Adrenal gland (tissue), 5 donors: ENCODE measurements at regions not wholly inside any gene's neighbourhood (a gene's known extent, or its start where the extent isn't known, plus 50 kb on each side); places are given as distances from the start of the nearest gene placed in this dataset.

Experiments used
- POLR2A ChIP-seq, 2 donors: fragments of 450-650 bp; IDR thresholded peaks; one replicate each; pipeline ENCODE4 v1.6.1; 2017; ENCODE audit warnings: antibody characterized with exemption in 2 of 2, mild to moderate bottlenecking in 2 of 2, moderate library complexity in 1 of 2
- TF ChIP-seq, protein P1 (sequence below), 6 experiments: fragments of 450-650 bp in 4 of 6; fragments of 200-600 bp in 2 of 6; sonication (generic) in 1 of 6; IDR thresholded peaks; 1 replicate in 5 of 6; 2 replicates in 1 of 6; pipeline versions ENCODE4 v1.5.1 to v1.8.0; 2016 to 2021; ENCODE audit warnings: antibody characterized with exemption in 6 of 6, mild to moderate bottlenecking in 2 of 6, moderate library complexity in 1 of 6
- donor health status: DM: no; HTN: no; CAD: no.

DNA sequence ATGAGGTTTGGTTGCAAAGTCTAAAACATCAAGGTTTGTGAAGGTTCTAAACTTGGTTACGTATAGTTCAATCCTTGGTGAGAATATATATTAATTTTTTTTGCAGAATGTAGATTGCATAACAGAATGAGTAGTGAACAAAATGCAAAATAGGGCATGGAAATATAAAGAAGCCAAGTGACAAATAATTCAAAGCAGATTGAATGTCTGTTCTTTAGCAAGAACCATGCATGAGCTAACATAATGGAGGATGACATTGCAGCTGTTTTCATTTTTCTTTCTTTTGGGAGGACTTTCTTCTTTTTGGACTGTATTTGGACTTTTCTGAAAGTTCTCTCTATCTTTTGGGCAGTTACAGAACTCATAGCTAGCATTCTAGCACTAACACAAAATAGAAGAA, 194.8 kb upstream of the MRPS30 start:
- TF ChIP-seq, protein P1, sequence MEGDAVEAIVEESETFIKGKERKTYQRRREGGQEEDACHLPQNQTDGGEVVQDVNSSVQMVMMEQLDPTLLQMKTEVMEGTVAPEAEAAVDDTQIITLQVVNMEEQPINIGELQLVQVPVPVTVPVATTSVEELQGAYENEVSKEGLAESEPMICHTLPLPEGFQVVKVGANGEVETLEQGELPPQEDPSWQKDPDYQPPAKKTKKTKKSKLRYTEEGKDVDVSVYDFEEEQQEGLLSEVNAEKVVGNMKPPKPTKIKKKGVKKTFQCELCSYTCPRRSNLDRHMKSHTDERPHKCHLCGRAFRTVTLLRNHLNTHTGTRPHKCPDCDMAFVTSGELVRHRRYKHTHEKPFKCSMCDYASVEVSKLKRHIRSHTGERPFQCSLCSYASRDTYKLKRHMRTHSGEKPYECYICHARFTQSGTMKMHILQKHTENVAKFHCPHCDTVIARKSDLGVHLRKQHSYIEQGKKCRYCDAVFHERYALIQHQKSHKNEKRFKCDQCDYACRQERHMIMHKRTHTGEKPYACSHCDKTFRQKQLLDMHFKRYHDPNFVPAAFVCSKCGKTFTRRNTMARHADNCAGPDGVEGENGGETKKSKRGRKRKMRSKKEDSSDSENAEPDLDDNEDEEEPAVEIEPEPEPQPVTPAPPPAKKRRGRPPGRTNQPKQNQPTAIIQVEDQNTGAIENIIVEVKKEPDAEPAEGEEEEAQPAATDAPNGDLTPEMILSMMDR (IDR thresholded peaks at IDR 0.05): no peak
- TF ChIP-seq POLR2A (IDR thresholded peaks at IDR 0.05): no peak
